ENCODE measurements at regions not wholly inside any gene's neighbourhood (a gene's known extent, or its start where the extent isn't known, plus 50 kb on each side); places are given as distances from the start of the nearest gene placed in this dataset.

- Histone ChIP-seq H3K4me2 (ENCODE audit: low read depth, low read length, poor library complexity, severe bottlenecking) (no peak overlapping the region), H3K9me3 (ENCODE audit: insufficient read depth, low read depth, low read length) (no peaks in the 10 kb centered on the region), H3F3A (ENCODE audit: low read depth) (no peaks in the 10 kb centered on the region), H3K9me2 (replicated peaks; ENCODE audit: low read depth, low read length) (no peaks in the 10 kb centered on the region), H3K4me3 (ENCODE audit: low read length, poor library complexity, severe bottlenecking) (no peak overlapping the region), H2AFZ (ENCODE audit: low read length) (no peak overlapping the region), H3K9ac (ENCODE audit: low read depth, low read length, poor library complexity, severe bottlenecking) (no peak overlapping the region), H3K27me3 (ENCODE audit: insufficient read depth, low read length, poor library complexity, severe bottlenecking) (no peaks in the 10 kb centered on the region), H3K36me3 (ENCODE audit: insufficient read depth, low read length) (no peaks in the 10 kb centered on the region), H4K20me1 (ENCODE audit: insufficient read depth, low read length, poor library complexity, severe bottlenecking) (no peaks in the 10 kb centered on the region), H3K4me1 (ENCODE audit: insufficient read depth, low read length, poor library complexity, severe bottlenecking) (no peaks in the 10 kb centered on the region), H3K79me2 (ENCODE audit: insufficient read depth, low read length) (no peaks in the 10 kb centered on the region)
- TF ChIP-seq EZH2phosphoT487 (IDR thresholded peaks at IDR 0.05; ENCODE audit: borderline replicate concordance) = no peak
- TF ChIP-seq CTCF (conservative IDR thresholded peaks at IDR 0.05; ENCODE audit: low read length) = no peak
These were observed 56.2 kb upstream of the DCBLD2 start for GRCh38 chr3:98957681-98958080.

- Histone ChIP-seq H3K4me3 (ENCODE audit: low read length, poor library complexity, severe bottlenecking) (no peak overlapping the region), H4K20me1 (ENCODE audit: insufficient read depth, low read length, poor library complexity, severe bottlenecking) (no peaks in the 10 kb centered on the region), H2AFZ (ENCODE audit: low read length) (no peak overlapping the region), H3K9me3 (ENCODE audit: insufficient read depth, low read depth, low read length) (no peaks in the 10 kb centered on the region), H3F3A (ENCODE audit: low read depth) (no peaks in the 10 kb centered on the region), H3K4me2 (ENCODE audit: low read depth, low read length, poor library complexity, severe bottlenecking) (no peak overlapping the region), H3K79me2 (ENCODE audit: insufficient read depth, low read length) (no peaks in the 10 kb centered on the region), H3K9ac (ENCODE audit: low read depth, low read length, poor library complexity, severe bottlenecking) (no peak overlapping the region), H3K27me3 (ENCODE audit: insufficient read depth, low read length, poor library complexity, severe bottlenecking) (no peaks in the 10 kb centered on the region), H3K36me3 (ENCODE audit: insufficient read depth, low read length) (no peaks in the 10 kb centered on the region), H3K4me1 (ENCODE audit: insufficient read depth, low read length, poor library complexity, severe bottlenecking) (no peaks in the 10 kb centered on the region), H3K9me2 (replicated peaks; ENCODE audit: low read depth, low read length) (no peaks in the 10 kb centered on the region)
- TF ChIP-seq EZH2phosphoT487 (IDR thresholded peaks at IDR 0.05; ENCODE audit: borderline replicate concordance) (no peak), CTCF (conservative IDR thresholded peaks at IDR 0.05; ENCODE audit: low read length) (no peak)
These were observed 54.5 kb upstream of the DCBLD2 start for GRCh38 chr3:98956008-98956407.

- no peak overlapping the region for H3K9ac ChIP-seq (ENCODE audit: low read depth, low read length, poor library complexity, severe bottlenecking)
- H3K9me2 ChIP-seq (replicated peaks; ENCODE audit: low read depth, low read length) = no peaks in the 10 kb centered on the region
- no peak overlapping the region for H3K4me2 ChIP-seq (ENCODE audit: low read depth, low read length, poor library complexity, severe bottlenecking)
- TF ChIP-seq CTCF (conservative IDR thresholded peaks at IDR 0.05; ENCODE audit: low read length) (no peak), EZH2phosphoT487 (IDR thresholded peaks at IDR 0.05; ENCODE audit: borderline replicate concordance) (no peak)
- no peak overlapping the region for H3K4me3 ChIP-seq (ENCODE audit: low read length, poor library complexity, severe bottlenecking)
- H4K20me1 ChIP-seq (ENCODE audit: insufficient read depth, low read length, poor library complexity, severe bottlenecking) = no peaks in the 10 kb centered on the region
- H3K27me3 ChIP-seq (ENCODE audit: insufficient read depth, low read length, poor library complexity, severe bottlenecking) = no peaks in the 10 kb centered on the region
- H3K36me3 ChIP-seq (ENCODE audit: insufficient read depth, low read length) = no peaks in the 10 kb centered on the region
- no peaks in the 10 kb centered on the region for H3K79me2 ChIP-seq (ENCODE audit: insufficient read depth, low read length)
- no peaks in the 10 kb centered on the region for H3K9me3 ChIP-seq (ENCODE audit: insufficient read depth, low read depth, low read length)
- H3F3A ChIP-seq (ENCODE audit: low read depth) = no peaks in the 10 kb centered on the region
- no peak overlapping the region for H2AFZ ChIP-seq (ENCODE audit: low read length)
- H3K4me1 ChIP-seq (ENCODE audit: insufficient read depth, low read length, poor library complexity, severe bottlenecking) = no peaks in the 10 kb centered on the region
These were observed 53.5 kb upstream of the DCBLD2 start for GRCh38 chr3:98954791-98955604.
